AG10803 (cell line): ENCODE measurements at regions not wholly inside any gene's neighbourhood (a gene's known extent, or its start where the extent isn't known, plus 50 kb on each side); places are given as distances from the start of the nearest gene placed in this dataset.
A peak's percentile ranks its signal among the peaks of the same experiment; 100 is the strongest.

Experiments
- DNase-seq: peaks from one replicate; pipeline ENCODE4 v3.0.0; 2010; ENCODE audit warnings: low read depth
- H3K4me3 ChIP-seq: 2 replicates; pipeline ENCODE4 v1.5.1; 2011; ENCODE audit warnings: mild to moderate bottlenecking, low read length, control low read depth
- CTCF ChIP-seq: conservative IDR thresholded peaks from 2 replicates; pipeline ENCODE4 v1.5.1; 2011; ENCODE audit warnings: mild to moderate bottlenecking, low read length, control low read depth, inconsistent platforms

GRCh38 chr18:22020867-22021370, 148.5 kb upstream of the GATA6 start:
- no peak overlapping the region for H3K4me3 ChIP-seq
- TF ChIP-seq CTCF: no peak
- no peak for DNase-seq

- no peak for DNase-seq
- no peak for TF ChIP-seq CTCF
- no peak overlapping the region for H3K4me3 ChIP-seq
These were observed 147.7 kb upstream of the GATA6 start for GRCh38 chr18:22021701-22022100.

- H3K4me3 ChIP-seq: no peak overlapping the region
- no peak for DNase-seq
- TF ChIP-seq CTCF: no peak
These were observed 144.5 kb upstream of the GATA6 start for GRCh38 chr18:22024924-22025323.

GRCh38 chr18:22026362-22026761, 143.0 kb upstream of the GATA6 start:
- no peak for DNase-seq

GRCh38 chr18:22026889-22027288, 142.5 kb upstream of the GATA6 start:
- no peak for TF ChIP-seq CTCF
- no peak for DNase-seq
- no peak overlapping the region for H3K4me3 ChIP-seq

More at GRCh38 chr18:22026362-22026761, 143.0 kb upstream of the GATA6 start:
- TF ChIP-seq CTCF: no peak
- H3K4me3 ChIP-seq: no peak overlapping the region

- no peak for DNase-seq
- TF ChIP-seq CTCF: no peak
These were observed 137.8 kb upstream of the GATA6 start for GRCh38 chr18:22031611-22032010.

GRCh38 chr18:22032392-22032961, 136.9 kb upstream of the GATA6 start:
- H3K4me3 ChIP-seq: no peak overlapping the region
- TF ChIP-seq CTCF: no peak
- DNase-seq: peak; percentile 87

More at GRCh38 chr18:22031611-22032010, 137.8 kb upstream of the GATA6 start:
- no peak overlapping the region for H3K4me3 ChIP-seq
